Inflammatory macrophage treated with lipopolysaccharide for 1 hour (primary cell): ENCODE measurements at regions not wholly inside any gene's neighbourhood (a gene's known extent, or its start where the extent isn't known, plus 50 kb on each side); places are given as distances from the start of the nearest gene placed in this dataset.
"Not testable (repeated sequence)": the region's sequence is repeated elsewhere in the genome, so short reads cannot be mapped to it uniquely, and the experiment has no call there.

Experiments
- DNase-seq, 2 donors: peaks; one replicate each; pipeline ENCODE4 v3.0.0-alpha.2; 2020 to 2022

DNA sequence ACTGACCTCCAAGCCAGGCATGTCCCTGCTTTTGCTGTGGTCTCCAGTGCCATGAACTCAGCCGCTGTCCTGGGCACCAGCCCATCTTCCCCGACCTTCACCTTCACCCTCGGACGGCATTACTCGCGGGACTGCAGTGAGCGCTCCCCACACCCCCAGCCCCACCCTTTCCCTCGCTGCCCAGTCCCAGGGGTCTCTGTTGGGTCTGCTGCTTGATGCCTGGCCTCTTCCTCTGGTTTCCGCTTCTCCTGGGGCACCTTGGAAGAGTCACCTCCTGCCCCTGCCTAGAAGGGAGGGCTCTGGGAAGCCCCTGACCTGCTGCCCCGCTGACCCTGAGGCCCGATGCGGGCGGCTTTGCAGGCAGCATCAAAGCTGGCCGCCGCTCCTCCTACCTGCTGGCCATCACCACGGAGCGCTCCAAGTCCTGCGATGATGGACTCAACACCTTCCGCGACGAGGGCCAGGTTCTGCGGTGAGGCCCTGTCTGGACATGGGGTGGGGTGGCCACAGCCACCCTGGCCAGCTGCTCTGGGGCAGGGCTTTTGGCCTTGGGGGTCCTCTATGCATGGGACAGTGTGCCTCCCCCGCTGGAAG is 102.3 kb downstream of the ZNF267 start:
- DNase-seq = not testable (repeated sequence)

DNA sequence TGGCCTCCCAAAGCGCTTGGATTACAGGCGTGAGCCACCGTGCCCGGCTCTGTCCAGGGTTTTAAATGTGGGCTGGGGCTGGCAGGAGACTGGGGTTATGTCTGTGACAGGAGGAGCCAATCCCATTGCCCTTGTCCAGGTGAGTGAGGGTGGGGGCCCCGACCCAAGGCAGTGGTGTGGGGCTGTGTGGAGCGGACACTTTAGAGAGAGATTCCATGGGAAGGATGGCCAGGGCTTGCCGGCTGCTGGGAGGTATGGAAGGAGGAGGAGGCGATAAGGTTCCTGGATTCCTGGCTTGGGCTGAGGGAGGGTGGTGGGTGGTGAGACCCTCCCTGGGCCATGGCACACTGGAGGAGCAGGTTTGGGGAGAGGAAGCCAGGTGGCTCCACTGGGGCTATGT is 104.9 kb downstream of the ZNF267 start:
- not testable (repeated sequence) for DNase-seq

- DNase-seq = not testable (repeated sequence)
These were observed 108.1 kb downstream of the ZNF267 start for GRCh38 chr16:31981739-31982138.

GRCh38 chr16:31982986-31983385 is 109.4 kb downstream of the ZNF267 start:
- not testable (repeated sequence) for DNase-seq

GRCh38 chr16:31983666-31984065 is 110.1 kb downstream of the ZNF267 start:
- DNase-seq = not testable (repeated sequence)

GRCh38 chr16:31986895-31987294 is 113.3 kb downstream of the ZNF267 start:
- DNase-seq = not testable (repeated sequence)

DNA sequence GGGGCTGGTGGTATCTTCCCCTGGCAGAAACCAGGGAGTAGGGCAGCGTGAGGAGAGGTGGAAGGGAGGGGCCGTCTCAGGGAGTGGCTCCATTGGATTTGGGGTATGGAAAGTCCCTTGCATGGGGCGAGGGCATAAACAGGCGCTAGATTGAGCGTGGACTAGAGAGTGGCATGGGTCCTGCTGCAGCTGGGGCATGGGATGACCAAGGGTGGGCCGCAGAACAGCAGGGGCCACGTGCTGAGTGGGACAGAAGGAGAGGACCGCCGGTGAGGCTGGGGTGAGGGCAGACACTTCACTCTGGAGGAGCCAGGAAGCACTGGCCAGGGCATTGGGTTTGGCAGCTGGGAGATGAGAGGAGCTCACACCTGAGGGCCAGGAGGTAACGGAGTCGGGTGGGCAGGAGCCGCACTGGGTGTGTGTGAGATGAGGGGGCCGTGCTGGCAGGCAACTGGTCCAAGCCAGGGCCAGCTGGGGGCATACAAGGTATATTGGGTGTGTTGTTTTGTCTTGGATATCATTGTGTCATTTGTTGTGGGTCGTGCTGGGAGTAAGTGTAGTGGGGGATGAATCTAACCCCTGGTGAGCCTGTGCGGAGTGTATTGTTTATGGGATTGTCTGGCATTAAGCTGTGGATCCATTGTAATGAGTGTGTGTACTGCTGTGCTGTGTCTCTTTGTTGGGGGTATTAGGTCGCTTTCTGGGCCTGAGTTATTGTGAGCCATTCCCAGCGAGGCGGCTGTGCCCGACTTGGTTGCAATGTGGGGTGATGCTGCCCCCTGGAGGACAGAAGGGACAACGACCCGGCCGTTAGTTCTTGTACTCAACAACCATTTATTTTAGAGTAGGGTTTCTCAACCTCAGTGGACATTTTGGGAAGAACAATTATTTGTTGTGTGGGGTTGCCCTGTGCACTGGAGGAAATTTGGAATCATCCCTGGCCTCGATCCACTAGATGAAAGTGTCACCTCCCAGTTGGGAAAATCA is 115.3 kb downstream of the ZNF267 start:
- not testable (repeated sequence) for DNase-seq

GRCh38 chr16:31990261-31990660 is 116.7 kb downstream of the ZNF267 start:
- not testable (repeated sequence) for DNase-seq

GRCh38 chr16:31990980-31991379 is 117.4 kb downstream of the ZNF267 start:
- DNase-seq = not testable (repeated sequence)

- DNase-seq = not testable (repeated sequence)
These were observed 122.7 kb downstream of the ZNF267 start for GRCh38 chr16:31996325-31996724.

DNA sequence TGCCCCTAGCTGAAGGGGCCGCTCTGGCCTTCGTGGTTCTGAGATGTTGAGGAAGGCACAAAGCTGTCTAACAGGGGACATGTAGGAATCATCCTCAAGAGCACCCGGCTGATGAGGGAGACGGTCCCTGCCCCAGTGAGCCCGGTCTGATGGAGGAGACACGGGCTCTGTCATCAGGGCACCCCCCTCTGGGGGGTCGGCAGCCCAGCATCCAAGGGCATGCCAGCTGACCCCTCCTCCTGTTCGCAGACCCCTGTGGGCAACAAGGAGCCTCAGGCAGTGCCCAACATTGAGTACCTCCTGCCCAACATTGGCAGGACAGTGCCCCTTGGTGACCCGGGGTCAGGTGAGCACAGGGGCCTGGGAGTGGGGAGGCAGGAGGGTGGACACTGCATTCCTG is 128.9 kb downstream of the ZNF267 start:
- not testable (repeated sequence) for DNase-seq

DNA sequence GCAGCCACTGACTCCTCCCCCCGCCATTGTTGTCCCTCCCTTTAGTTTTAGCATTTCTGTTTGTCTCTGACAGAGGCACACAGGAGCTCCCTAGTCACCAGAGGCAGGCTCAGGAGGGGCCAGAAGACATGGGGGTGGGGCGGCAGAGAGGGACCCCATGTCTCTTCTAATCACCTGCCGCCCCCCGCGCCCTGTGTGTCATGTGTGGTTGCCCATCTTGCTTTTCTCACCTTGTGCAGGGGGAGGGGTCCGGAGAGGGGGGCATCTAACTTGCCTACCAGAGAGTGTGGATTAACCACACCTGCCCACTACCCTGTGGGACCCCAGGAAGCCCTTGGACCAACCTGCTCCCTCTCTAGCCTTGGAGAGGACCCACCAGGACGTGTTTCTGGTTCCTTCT is 130.2 kb downstream of the ZNF267 start:
- DNase-seq = not testable (repeated sequence)

DNA sequence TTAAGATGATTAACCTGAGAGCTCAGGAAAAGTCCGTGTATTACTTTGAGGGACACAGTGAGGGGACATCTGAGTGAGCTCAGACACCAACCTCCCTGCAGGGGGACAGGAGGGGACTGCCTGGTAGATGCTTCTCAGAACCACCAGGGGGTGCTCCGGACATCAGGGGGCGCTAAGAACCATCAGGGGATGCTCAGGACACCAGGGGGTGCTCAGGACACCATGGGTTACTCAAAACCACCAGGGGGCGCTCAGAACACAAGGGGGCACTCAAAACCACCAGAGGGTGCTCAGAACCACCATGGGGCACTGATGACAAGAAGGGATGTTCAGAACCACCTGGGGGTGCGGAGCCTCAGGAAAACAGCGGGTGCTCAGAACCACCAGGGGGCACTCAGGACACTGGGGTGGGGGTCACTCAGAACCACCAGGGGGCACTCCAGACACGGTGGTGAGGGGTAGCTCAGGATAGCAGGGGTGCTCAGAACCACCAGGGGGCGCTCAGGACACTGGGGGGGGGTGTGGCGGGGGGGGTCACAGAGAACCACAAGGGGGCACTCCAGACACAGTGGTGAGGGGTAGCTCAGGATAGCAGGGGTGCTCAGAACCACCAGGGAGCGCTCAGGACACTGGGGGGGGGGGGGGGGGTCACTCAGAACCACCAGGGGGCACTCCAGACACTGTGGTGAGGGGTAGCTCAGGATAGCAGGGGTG is 165.3 kb downstream of the ZNF267 start:
- DNase-seq = peak in 1 of 2 donors; percentile 0

- not testable (repeated sequence) for DNase-seq
These were observed 166.3 kb downstream of the ZNF267 start for GRCh38 chr16:32039919-32040318.

DNA sequence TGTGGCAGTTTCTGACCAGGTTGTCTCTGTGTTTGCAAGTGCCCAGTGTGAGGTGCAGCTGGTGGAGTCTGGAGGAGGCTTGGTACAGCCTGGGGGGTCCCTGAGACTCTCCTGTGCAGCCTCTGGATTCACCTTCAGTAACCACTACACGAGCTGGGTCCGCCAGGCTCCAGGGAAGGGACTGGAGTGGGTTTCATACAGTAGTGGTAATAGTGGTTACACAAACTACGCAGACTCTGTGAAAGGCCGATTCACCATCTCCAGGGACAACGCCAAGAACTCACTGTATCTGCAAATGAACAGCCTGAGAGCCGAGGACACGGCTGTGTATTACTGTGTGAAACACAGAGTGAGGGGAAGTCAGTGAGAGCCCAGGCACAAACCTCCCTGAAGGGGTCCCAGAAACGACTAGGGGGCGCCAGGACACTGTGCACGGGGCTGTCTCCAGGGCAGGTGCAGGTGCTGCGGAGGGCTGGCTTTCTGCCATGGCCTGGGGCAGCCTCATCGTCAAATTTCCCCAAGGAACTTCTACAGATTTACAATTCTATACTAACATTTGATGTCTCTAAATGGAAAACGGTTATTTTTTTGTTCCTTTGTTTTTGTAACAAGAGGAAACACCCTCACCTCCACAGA is 187.0 kb upstream of the TP53TG3D start:
- DNase-seq = not testable (repeated sequence)

DNA sequence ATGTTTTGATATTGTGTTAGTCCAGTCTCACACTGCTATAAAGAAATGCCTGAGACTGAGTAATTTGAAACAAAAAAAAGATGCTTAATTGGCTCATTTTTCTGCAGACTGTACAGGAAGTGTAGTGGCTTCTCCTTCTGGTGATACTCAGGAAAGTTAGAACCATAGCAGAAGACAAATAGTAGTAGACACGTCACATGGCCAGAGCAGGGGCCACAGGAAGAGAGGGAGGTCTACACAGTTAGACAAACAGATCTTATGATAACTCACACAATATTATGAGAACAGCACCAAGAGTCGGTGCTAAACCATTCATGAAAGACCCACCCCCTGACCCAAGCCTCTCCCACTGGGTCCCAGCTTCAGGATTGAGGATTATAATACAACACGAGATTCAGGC is 181.5 kb upstream of the TP53TG3D start:
- DNase-seq = not testable (repeated sequence)

- not testable (repeated sequence) for DNase-seq
These were observed 169.2 kb upstream of the TP53TG3D start for GRCh38 chr16:32083891-32084290.

DNA sequence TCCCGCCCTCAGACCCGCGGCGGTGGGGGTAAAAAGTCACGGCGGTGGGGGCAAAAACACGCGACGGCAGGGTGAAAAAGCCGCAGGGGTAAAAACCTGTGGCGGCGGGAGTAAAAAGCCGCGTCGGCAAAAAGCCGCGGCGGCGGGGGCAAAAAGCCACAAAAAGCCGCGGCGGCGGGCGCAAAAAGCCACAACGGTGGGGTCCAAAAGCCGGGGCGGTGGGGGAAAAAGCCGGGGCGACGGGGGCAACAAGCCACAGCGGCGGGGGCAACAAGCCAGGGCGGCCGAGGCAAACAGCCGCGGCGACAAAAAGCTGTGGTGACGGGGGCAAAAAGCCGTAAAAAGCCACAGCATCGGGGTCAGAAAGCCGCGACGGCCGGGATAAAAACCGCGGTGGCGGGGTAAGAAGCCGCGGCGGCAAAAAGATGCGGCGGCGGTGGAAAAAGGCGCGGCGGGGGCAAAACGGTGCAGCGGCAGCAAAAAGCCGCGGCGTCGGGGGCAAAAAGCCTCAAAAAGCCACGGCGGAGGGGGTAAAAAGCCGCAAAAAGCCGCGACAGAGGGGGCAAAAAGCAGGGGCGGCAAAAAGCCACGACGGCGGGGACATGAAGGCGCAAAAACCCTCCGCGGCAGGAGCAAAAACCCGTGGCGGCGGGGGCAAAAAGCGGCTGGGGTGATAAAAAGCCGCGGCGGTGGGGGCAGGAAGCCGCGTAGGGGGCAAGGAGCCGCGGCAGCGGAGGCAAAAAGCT is 168.3 kb upstream of the TP53TG3D start:
- DNase-seq = not testable (repeated sequence)

DNA sequence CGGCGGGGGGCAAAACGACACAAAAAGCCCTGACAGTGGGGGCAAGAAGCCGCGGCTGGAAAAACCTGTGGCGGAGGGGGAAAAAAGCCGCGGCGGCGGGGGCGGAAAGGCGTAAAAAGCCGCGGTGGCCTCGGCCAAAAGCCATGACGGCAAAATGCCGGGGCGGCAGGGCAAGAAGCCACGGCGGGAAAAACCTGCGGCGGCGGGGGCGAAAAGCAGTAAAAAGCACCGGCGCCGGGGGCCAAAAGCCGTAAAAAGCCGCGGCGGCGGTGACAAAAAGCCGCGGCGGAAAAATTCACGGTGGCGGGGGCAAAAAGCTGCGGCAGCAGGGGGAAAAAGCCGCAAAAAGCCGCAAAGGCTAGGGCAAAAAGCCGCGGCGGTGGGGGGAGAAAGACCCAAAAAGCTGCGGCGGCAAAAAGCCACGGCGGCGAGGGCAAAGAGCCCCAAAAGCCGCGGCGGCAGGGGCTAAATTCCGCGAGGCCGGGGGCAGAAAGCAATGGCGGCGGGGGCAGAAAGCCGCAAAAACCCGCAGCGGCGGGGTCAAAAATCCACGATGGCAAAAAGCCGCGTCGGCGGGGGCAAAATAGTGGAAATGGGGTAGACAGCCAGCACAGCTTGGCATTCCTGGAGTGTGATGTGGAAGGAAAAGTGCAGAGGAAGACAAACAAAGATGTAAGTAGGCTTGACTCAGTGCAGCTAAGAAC is 167.5 kb upstream of the TP53TG3D start:
- not testable (repeated sequence) for DNase-seq

DNA sequence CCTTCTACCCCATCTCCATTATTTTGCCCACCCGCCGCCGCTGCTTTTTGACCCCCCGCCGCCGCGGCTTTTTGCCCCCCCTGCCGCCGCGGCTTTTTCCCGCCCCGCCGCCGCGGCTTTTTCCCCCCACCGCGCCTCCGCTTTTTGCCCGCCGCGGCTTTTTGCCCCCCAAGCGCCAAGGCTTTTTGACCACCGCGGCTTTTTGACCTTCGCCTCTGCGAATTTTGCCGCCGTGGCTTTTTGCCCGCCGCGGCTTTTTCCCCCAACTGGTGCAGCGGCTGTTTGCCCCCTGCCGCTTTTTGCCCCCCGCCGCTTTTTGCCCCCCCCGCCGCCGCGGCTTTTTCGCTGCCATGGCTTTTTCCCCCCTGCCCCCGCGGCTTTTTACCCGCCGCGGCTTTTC is 137.5 kb upstream of the TP53TG3D start:
- not testable (repeated sequence) for DNase-seq

DNA sequence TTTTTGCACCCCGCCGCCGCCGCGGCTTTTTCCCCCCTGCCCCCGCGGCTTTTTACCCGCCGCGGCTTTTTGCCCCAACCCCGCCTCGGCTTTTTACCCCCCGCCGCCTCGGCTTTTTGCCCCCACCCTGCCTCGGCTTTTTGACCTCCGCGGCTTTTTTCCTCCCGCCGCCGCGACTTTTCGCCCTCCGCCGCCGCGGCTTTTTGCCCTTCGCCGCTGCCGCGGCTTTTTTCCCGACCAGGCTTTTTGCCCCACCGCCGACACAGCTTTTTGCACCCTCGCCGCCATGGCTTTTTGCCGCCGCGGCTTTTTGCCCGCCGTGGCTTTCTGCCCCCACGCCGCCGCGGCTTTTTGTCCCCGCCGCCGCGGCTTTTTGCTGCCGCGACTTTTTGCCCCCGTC is 137.0 kb upstream of the TP53TG3D start:
- no peak for DNase-seq
